ENCODE measurements at regions not wholly inside any gene's neighbourhood (a gene's known extent, or its start where the extent isn't known, plus 50 kb on each side); places are given as distances from the start of the nearest gene placed in this dataset.
"Not testable (repeated sequence)": the region's sequence is repeated elsewhere in the genome, so short reads cannot be mapped to it uniquely, and the experiment has no call there.

DNA sequence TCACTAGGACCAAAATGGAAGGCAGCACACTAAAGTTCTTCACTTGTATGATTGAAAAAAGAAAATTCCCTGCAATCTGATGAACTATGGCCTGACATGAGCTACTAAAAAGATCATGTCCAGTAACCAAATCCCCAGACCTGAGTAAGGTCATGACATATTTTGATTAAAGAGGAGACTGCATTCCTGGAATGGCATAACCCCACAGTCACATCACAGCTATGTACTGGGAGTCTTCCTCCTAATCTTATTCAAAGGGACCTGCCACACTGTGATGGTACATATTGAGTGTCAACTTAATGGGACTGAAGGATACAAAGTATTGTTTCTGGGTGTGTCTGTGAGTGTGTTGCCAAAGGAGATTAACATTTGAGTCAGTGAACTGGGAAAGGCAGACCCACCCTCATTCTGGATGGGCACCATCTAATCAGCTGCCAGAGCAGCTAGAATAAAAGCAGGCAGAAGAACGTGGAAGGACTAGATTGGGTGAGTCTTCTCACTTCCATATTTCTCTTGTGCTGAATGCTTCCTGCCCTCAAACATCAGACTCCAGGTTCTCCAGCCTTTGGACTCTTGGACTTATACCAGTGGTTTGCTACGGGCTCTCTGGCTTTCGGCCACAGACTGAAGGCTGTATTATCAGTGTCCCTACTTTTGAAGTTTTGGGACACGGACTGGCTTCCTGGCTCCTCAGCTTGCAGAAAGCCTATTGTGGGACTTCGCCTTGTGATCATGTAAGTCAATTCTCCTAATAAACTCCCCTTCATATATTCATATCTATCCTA, 345.0 kb downstream of the TMEM38B start:
- in situ Hi-C loops (cut with HindIII; ENCODE audit: low sequenced_read_pairs) = no loop called here

- in situ Hi-C loops (cut with HindIII; ENCODE audit: low sequenced_read_pairs) = not testable (repeated sequence)
Observed at GRCh38 chr9:106041920-106042319, 347.6 kb downstream of the TMEM38B start.

DNA sequence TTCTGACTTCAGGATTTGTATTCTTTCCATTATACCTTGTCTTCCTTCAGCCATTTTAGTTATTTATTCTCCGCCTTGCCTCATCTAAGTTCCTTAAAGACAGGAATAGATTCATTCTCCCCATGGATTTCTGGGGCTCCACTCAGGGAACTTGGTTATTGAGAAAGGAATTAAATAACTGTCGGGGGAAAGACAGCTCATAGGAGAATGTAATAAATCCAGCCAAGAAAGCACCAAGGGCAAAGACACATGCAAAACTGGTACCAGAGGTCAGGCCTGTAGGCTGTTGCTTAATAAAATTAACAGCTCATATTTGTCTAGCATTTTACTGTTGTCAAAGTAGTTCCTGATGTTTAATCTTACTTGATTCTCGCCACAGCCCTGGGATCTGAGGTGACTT, 357.2 kb downstream of the TMEM38B start:
- in situ Hi-C loops (cut with HindIII; ENCODE audit: low sequenced_read_pairs) = no loop called here

- in situ Hi-C loops (cut with HindIII; ENCODE audit: low sequenced_read_pairs) = no loop called here
Observed at GRCh38 chr9:106052166-106052565, 357.8 kb downstream of the TMEM38B start.

DNA sequence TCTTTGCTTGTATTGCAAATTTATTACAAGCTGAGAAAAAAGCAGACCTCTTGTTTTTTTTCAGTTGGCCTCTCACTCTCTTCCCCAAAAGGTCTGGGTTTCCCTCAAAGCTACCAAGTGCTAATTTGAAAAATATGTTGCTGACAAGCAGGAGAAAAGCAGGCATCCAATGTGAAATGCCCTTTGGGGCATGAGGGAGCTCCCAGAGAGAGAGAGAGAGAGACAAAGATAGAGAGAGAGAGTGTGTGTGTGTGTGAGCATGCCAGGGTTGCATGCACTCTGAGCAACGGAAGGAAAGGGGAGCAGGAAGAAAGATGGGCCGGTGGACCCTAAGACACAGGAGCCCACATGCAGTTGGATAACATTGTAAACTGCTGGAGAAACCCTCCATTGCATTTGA, 358.4 kb downstream of the TMEM38B start:
- in situ Hi-C loops (cut with HindIII; ENCODE audit: low sequenced_read_pairs) = no loop called here

DNA sequence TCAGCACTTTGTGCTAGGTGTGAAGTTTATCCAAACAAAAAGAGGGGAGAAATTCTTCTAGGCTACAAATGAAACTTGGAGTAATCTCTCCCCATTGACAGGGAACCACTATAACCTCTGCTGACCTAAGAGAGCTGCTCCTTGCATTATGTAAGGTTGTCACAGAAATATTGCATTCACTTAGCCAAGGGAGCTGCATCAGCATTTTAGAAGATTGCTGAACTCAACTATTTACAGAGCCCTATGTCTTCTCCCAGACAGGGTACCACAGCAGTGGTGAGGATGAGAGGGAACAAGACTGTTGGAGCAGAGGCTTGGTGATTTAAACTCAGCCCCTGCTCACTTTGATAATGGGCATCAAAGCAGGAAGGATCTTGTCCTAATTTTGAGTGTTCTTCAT, 362.0 kb downstream of the TMEM38B start:
- in situ Hi-C loops (cut with HindIII; ENCODE audit: low sequenced_read_pairs) = no loop called here

DNA sequence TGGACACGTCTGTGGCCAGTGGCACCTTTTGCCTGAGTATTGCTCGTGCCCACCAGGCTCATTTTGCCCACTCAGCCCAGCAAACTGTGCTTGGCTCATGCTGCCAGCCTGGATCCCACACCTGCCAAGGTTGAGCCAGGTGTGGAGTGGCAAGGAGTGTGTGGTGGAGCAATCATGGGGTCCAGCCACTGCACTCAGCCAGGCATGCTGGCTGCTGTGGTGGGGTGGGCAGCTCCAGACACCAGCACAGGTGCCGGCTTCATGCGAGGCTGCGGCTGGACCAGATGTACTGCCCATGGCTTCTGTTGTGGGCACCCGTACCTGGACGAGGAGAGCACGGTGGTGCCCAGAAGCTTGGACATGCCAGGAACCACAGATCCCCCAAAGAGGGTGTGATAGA, 364.1 kb downstream of the TMEM38B start:
- in situ Hi-C loops (cut with HindIII; ENCODE audit: low sequenced_read_pairs) = no loop called here

- in situ Hi-C loops (cut with HindIII; ENCODE audit: low sequenced_read_pairs) = no loop called here
Observed at GRCh38 chr9:106059886-106060285, 365.5 kb downstream of the TMEM38B start.

DNA sequence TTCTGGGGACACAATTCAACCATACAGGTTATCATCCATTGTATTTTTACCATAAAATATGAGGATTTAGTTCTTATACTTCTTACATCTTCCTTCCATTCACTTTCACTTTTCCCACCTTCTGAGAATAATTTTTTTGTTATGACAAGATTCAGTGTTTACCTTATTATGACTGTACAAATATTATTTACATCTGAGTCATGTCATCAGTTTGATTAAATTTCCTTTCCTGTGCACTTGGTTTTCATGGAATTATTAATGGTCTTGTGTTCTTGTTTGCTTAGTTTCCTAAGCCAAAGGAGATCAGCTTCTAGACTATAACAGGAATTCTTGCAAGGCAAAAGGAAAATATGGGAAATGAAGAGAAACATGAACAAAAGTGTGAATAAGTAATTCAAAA, 366.5 kb downstream of the TMEM38B start:
- in situ Hi-C loops (cut with HindIII; ENCODE audit: low sequenced_read_pairs) = no loop called here

DNA sequence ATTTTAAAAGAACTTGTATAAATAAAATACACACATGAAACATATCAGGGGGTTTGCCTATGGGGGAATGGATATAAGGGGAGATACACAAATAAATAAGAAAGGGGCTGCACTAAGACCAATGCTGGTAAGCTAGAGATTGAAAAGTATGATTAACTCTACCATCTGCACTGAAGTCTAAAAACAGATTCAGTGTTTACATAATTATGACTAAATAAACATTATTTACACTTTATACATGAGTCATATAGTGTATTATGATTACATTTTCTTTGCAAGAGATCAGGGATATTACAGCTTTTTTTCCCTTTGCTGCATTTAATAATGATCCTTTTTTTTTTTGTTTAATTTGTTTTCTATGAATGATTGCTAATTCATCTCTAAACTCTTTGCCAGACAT, 367.9 kb downstream of the TMEM38B start:
- in situ Hi-C loops (cut with HindIII; ENCODE audit: low sequenced_read_pairs) = no loop called here

DNA sequence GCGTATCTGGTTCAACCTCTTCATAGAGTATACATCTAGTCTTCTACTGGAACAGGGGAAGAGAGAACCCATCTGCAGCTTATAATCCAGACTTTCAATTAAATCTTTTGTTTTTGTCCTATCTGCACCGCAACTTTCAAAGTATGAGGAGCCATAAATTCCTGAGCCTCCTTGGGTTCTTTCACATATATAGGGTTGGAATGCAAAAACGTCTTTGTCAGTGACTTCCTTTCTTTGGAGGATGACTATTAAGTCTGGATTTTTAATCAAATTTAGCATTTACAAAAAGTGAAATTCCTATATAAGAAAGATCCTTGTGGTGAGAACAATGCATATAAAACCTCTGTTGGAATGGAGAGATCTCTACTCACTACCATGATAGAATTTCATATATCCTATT, 370.8 kb downstream of the TMEM38B start:
- in situ Hi-C loops (cut with HindIII; ENCODE audit: low sequenced_read_pairs) = no loop called here

- in situ Hi-C loops (cut with HindIII; ENCODE audit: low sequenced_read_pairs) = no loop called here
Observed at GRCh38 chr9:106065579-106066214, 371.4 kb downstream of the TMEM38B start.

- in situ Hi-C loops (cut with HindIII; ENCODE audit: low sequenced_read_pairs) = no loop called here
Observed at GRCh38 chr9:106066940-106067524, 372.7 kb downstream of the TMEM38B start.

GRCh38 chr9:106069241-106069640, 374.9 kb downstream of the TMEM38B start:
- in situ Hi-C loops (cut with HindIII; ENCODE audit: low sequenced_read_pairs) = no loop called here

- in situ Hi-C loops (cut with HindIII; ENCODE audit: low sequenced_read_pairs) = no loop called here
Observed at GRCh38 chr9:106072421-106072820, 378.1 kb downstream of the TMEM38B start.

DNA sequence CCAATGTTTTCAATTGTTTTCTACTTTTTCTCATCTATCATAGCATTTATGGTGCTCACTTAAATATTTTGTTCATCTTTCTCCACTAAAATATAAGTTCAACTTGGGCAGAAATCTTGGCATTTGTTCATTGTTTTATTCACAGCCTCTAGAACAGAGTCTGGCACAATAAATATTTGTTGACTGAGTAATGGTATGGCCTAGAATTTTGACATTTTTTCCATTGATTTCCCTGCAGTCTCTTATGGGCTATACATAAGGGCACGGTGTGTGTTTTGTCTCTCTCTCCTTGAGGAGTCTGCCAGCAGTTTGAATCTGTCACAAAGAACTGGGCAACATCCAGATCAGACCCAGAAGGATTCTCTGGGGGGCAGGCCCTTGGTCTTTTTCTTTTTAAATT, 379.7 kb downstream of the TMEM38B start:
- in situ Hi-C loops (cut with HindIII; ENCODE audit: low sequenced_read_pairs) = no loop called here

GRCh38 chr9:106075236-106075959, 381.1 kb downstream of the TMEM38B start:
- in situ Hi-C loops (cut with HindIII; ENCODE audit: low sequenced_read_pairs) = no loop called here

- in situ Hi-C loops (cut with HindIII; ENCODE audit: low sequenced_read_pairs) = no loop called here
Observed at GRCh38 chr9:106075960-106076327, 381.6 kb downstream of the TMEM38B start.

DNA sequence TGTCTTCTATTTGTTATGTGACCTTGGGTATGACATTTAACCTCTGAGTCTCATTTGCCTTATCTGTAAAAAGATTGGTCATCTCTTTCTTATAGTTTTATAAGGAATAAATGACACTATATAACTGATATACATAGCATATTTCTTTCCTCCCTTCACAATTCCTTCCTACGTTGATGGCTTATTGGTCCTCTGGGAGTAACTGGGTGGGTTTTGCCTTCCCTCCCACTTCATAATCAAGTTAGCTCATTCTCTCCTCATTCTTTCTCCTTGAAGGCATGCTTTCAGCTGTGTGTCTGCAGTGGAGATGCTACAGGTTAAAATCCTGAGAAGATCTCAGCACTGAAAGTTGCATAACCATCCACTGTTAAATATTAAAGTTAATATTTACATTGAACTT, 382.4 kb downstream of the TMEM38B start:
- in situ Hi-C loops (cut with HindIII; ENCODE audit: low sequenced_read_pairs) = no loop called here

DNA sequence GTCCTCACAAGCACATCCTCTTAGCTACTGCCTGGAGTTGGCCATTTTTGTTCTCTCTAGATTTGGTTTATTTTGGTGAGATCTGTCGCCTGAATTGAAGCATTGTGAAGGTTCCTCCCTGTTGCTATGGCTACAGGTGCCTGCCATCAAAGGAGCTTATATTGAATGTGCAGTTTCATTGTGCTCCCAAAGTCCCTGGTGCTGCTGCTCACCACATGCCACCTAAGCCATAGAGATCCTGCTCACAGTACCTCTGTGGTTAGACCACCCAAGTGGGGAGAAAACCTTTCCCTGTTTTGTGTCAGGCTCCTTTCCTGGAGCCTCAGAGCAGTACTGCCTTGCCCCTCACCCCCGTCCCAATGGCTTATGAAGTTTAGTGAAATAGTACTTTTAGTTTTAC, 383.4 kb downstream of the TMEM38B start:
- in situ Hi-C loops (cut with HindIII; ENCODE audit: low sequenced_read_pairs) = no loop called here

- in situ Hi-C loops (cut with HindIII; ENCODE audit: low sequenced_read_pairs) = no loop called here
Observed at GRCh38 chr9:106082621-106083020, 388.3 kb downstream of the TMEM38B start.

- in situ Hi-C loops (cut with HindIII; ENCODE audit: low sequenced_read_pairs) = no loop called here
Observed at GRCh38 chr9:106084702-106085101, 390.4 kb downstream of the TMEM38B start.
